HL-60 (cell line): ENCODE measurements at regions not wholly inside any gene's neighbourhood (a gene's known extent, or its start where the extent isn't known, plus 50 kb on each side); places are given as distances from the start of the nearest gene placed in this dataset.
A peak's percentile ranks its signal among the peaks of the same experiment; 100 is the strongest.

Experiments used
- GABPA ChIP-seq: IDR thresholded peaks from 2 replicates; pipeline ENCODE4 v1.6.1; 2012; ENCODE audit warnings: low read depth
- POLR2AphosphoS5 ChIP-seq: IDR thresholded peaks from 2 replicates; pipeline ENCODE4 v1.6.1; 2012; ENCODE audit warnings: low read depth
- REST ChIP-seq: IDR thresholded peaks from 2 replicates; pipeline ENCODE4 v1.6.1; 2012; ENCODE audit warnings: low read depth; ENCODE audit not compliant: insufficient replicate concordance
- SPI1 ChIP-seq: IDR thresholded peaks from 2 replicates; pipeline ENCODE4 v1.6.1; 2012; ENCODE audit warnings: low read depth, mild to moderate bottlenecking, borderline replicate concordance
- TF ChIP-seq, protein P1 (sequence below): IDR thresholded peaks from one replicate; pipeline ENCODE4 v1.5.1; 2011; ENCODE audit warnings: low read length, control low read depth, inconsistent platforms; ENCODE audit not compliant: insufficient read depth

- TF ChIP-seq POLR2AphosphoS5 = no peak
- TF ChIP-seq, protein P1, sequence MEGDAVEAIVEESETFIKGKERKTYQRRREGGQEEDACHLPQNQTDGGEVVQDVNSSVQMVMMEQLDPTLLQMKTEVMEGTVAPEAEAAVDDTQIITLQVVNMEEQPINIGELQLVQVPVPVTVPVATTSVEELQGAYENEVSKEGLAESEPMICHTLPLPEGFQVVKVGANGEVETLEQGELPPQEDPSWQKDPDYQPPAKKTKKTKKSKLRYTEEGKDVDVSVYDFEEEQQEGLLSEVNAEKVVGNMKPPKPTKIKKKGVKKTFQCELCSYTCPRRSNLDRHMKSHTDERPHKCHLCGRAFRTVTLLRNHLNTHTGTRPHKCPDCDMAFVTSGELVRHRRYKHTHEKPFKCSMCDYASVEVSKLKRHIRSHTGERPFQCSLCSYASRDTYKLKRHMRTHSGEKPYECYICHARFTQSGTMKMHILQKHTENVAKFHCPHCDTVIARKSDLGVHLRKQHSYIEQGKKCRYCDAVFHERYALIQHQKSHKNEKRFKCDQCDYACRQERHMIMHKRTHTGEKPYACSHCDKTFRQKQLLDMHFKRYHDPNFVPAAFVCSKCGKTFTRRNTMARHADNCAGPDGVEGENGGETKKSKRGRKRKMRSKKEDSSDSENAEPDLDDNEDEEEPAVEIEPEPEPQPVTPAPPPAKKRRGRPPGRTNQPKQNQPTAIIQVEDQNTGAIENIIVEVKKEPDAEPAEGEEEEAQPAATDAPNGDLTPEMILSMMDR = no peak
- no peak for TF ChIP-seq REST
- no peak for TF ChIP-seq GABPA
- TF ChIP-seq SPI1 = peak; percentile 92
Measured at GRCh38 chr6:106847116-106847515, 127.4 kb downstream of the CD24 start.
